Peyer's patch (tissue), 4 donors: ENCODE measurements at regions not wholly inside any gene's neighbourhood (a gene's known extent, or its start where the extent isn't known, plus 50 kb on each side); places are given as distances from the start of the nearest gene placed in this dataset.
"Not testable (repeated sequence)": the region's sequence is repeated elsewhere in the genome, so short reads cannot be mapped to it uniquely, and the experiment has no call there.

Experiments used
- DNase-seq, 3 donors: peaks; one replicate each; pipeline ENCODE4 v3.0.0-alpha.2; 2017 to 2019
- H3K27ac ChIP-seq, 4 donors: fragments of 200-600 bp; sonication (generic); one replicate each; pipeline ENCODE4 v1.5.1; 2016 to 2019
- H3K27me3 ChIP-seq, 2 donors: fragments of 200-600 bp; sonication (generic); one replicate each; pipeline ENCODE4 v1.5.1; 2019
- H3K36me3 ChIP-seq, 3 donors: fragments of 200-600 bp; sonication (generic); one replicate each; pipeline ENCODE4 v1.5.1; 2016 to 2019
- H3K4me1 ChIP-seq, 4 donors: fragments of 200-600 bp; sonication (generic); one replicate each; pipeline ENCODE4 v1.5.1; 2016 to 2019
- H3K4me3 ChIP-seq, 4 donors: fragments of 200-600 bp; sonication (generic); 1 replicate in 3 of 4; 2 replicates in 1 of 4; pipeline ENCODE4 v1.5.1; 2016 to 2019; ENCODE audit warnings: mild to moderate bottlenecking in 1 of 4
- H3K9me3 ChIP-seq, 4 donors: fragments of 200-600 bp; sonication (generic); one replicate each; pipeline ENCODE4 v1.5.1; 2016 to 2019; ENCODE audit warnings: mild to moderate bottlenecking in 1 of 4
- POLR2A ChIP-seq, 2 donors: fragments of 450-650 bp; IDR thresholded peaks; one replicate each; pipeline ENCODE4 v1.5.1; 2017; ENCODE audit warnings: antibody characterized with exemption in 2 of 2, mild to moderate bottlenecking in 2 of 2, moderate library complexity in 2 of 2
- TF ChIP-seq, protein P1 (sequence below), 6 experiments: fragments of 450-650 bp in 4 of 6; fragments of 200-600 bp in 2 of 6; sonication (generic) in 1 of 6; IDR thresholded peaks; one replicate each; pipeline ENCODE4 v1.5.1; 2017 to 2019; ENCODE audit warnings: antibody characterized with exemption in 6 of 6, mild to moderate bottlenecking in 3 of 6, moderate library complexity in 1 of 6

GRCh38 chr16:58889516-58889915 is 155.4 kb upstream of the GOT2 start:
- Histone ChIP-seq H3K27me3 (no peaks in the 10 kb centered on the region), H3K27ac (no peak overlapping the region), H3K36me3 (no peaks in the 10 kb centered on the region), H3K4me3 (no peak overlapping the region), H3K4me1 (no peaks in the 10 kb centered on the region), H3K9me3 (no peaks in the 10 kb centered on the region)
- DNase-seq, result no peak
- TF ChIP-seq POLR2A (IDR thresholded peaks at IDR 0.05), result no peak
- TF ChIP-seq, protein P1, sequence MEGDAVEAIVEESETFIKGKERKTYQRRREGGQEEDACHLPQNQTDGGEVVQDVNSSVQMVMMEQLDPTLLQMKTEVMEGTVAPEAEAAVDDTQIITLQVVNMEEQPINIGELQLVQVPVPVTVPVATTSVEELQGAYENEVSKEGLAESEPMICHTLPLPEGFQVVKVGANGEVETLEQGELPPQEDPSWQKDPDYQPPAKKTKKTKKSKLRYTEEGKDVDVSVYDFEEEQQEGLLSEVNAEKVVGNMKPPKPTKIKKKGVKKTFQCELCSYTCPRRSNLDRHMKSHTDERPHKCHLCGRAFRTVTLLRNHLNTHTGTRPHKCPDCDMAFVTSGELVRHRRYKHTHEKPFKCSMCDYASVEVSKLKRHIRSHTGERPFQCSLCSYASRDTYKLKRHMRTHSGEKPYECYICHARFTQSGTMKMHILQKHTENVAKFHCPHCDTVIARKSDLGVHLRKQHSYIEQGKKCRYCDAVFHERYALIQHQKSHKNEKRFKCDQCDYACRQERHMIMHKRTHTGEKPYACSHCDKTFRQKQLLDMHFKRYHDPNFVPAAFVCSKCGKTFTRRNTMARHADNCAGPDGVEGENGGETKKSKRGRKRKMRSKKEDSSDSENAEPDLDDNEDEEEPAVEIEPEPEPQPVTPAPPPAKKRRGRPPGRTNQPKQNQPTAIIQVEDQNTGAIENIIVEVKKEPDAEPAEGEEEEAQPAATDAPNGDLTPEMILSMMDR (IDR thresholded peaks at IDR 0.05), result no peak

- Histone ChIP-seq H3K4me1 (no peaks in the 10 kb centered on the region), H3K27me3 (no peaks in the 10 kb centered on the region), H3K4me3 (no peak overlapping the region), H3K9me3 (no peaks in the 10 kb centered on the region), H3K36me3 (no peaks in the 10 kb centered on the region), H3K27ac (no peak overlapping the region)
- TF ChIP-seq POLR2A (IDR thresholded peaks at IDR 0.05), result no peak
- TF ChIP-seq, protein P1 (IDR thresholded peaks at IDR 0.05), result no peak
- DNase-seq, result no peak
Measured at GRCh38 chr16:58885528-58886170, 151.5 kb upstream of the GOT2 start.

DNA sequence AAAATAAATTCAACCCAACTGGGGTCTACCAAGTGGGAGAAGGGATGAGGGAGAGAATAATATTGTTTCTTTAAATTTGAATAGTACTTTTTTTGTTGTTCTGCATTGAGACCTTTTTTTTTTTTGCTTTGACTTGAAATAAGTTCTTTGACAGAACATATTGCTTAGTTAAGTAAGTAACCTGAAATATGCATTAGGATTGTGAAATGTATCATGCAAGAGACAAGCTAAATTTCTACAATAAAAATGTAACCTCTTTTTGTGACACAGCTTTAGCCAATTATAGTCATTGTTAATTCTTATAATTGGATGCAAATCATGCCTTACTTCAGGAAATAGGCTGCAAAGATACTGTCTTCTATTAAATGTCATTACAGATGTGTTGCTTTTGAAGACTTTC is 150.0 kb upstream of the GOT2 start:
- Histone ChIP-seq H3K27ac (no peak overlapping the region), H3K9me3 (no peaks in the 10 kb centered on the region), H3K36me3 (no peaks in the 10 kb centered on the region), H3K4me3 (no peak overlapping the region), H3K4me1 (no peaks in the 10 kb centered on the region), H3K27me3 (no peaks in the 10 kb centered on the region)
- TF ChIP-seq, protein P1 (IDR thresholded peaks at IDR 0.05), result no peak
- TF ChIP-seq POLR2A (IDR thresholded peaks at IDR 0.05), result no peak
- no peak for DNase-seq

- Histone ChIP-seq H3K4me3 (no peak overlapping the region), H3K4me1 (no peaks in the 10 kb centered on the region), H3K9me3 (no peaks in the 10 kb centered on the region), H3K27me3 (no peaks in the 10 kb centered on the region), H3K27ac (no peak overlapping the region), H3K36me3 (no peaks in the 10 kb centered on the region)
- no peak for DNase-seq
- no peak for TF ChIP-seq POLR2A (IDR thresholded peaks at IDR 0.05)
- TF ChIP-seq, protein P1 (IDR thresholded peaks at IDR 0.05), result no peak
Measured at GRCh38 chr16:58883131-58883530, 149.0 kb upstream of the GOT2 start.

GRCh38 chr16:58882292-58882691 is 148.2 kb upstream of the GOT2 start:
- H3K36me3 ChIP-seq, result no peaks in the 10 kb centered on the region
- no peak for DNase-seq
- H3K27me3 ChIP-seq, result no peaks in the 10 kb centered on the region
- no peak overlapping the region for H3K4me3 ChIP-seq
- TF ChIP-seq POLR2A (IDR thresholded peaks at IDR 0.05), result no peak
- TF ChIP-seq, protein P1 (IDR thresholded peaks at IDR 0.05), result no peak
- H3K9me3 ChIP-seq, result no peaks in the 10 kb centered on the region
- no peak overlapping the region for H3K27ac ChIP-seq
- no peaks in the 10 kb centered on the region for H3K4me1 ChIP-seq

- not testable (repeated sequence) for DNase-seq, H3K36me3 ChIP-seq, H3K4me3 ChIP-seq, H3K27me3 ChIP-seq, H3K27ac ChIP-seq, H3K9me3 ChIP-seq, H3K4me1 ChIP-seq
Measured at GRCh38 chr16:58878641-58879040, 144.5 kb upstream of the GOT2 start.
